Hepatocyte (in vitro differentiated cells): ENCODE measurements at regions not wholly inside any gene's neighbourhood (a gene's known extent, or its start where the extent isn't known, plus 50 kb on each side); places are given as distances from the start of the nearest gene placed in this dataset.
A peak's percentile ranks its signal among the peaks of the same experiment; 100 is the strongest.

Experiments used
- DNase-seq: peaks from one replicate; pipeline ENCODE4 v3.0.0-alpha.2; 2016; ENCODE audit warnings: low spot score
- H2AFZ ChIP-seq: fragments of 200-600 bp; sonication (generic); 2 replicates; pipeline ENCODE4 v1.6.0; 2016; ENCODE audit warnings: antibody characterized with exemption, mild to moderate bottlenecking
- H3K27ac ChIP-seq: fragments of 200-600 bp; sonication (generic); 2 replicates; pipeline ENCODE4 v1.5.1; 2016; ENCODE audit warnings: mild to moderate bottlenecking
- H3K27me3 ChIP-seq: fragments of 200-600 bp; sonication (generic); 2 replicates; pipeline ENCODE4 v1.6.1; 2016
- H3K36me3 ChIP-seq: fragments of 200-600 bp; sonication (generic); replicated peaks from 2 replicates; pipeline ENCODE4 v1.5.1; 2016; ENCODE audit warnings: low read depth; ENCODE audit not compliant: insufficient read depth
- H3K4me1 ChIP-seq: fragments of 200-600 bp; sonication (generic); 2 replicates; pipeline ENCODE4 v1.5.1; 2016; ENCODE audit warnings: mild to moderate bottlenecking, moderate library complexity; ENCODE audit not compliant: insufficient read depth
- H3K4me2 ChIP-seq: fragments of 200-600 bp; sonication (generic); 2 replicates; pipeline ENCODE4 v1.6.0; 2016
- H3K4me3 ChIP-seq: fragments of 200-600 bp; sonication (generic); 2 replicates; pipeline ENCODE4 v1.5.1; 2016; ENCODE audit warnings: mild to moderate bottlenecking
- H3K79me2 ChIP-seq: fragments of 200-600 bp; sonication (generic); 2 replicates; pipeline ENCODE4 v1.6.0; 2017; ENCODE audit warnings: mild to moderate bottlenecking
- H3K9me2 ChIP-seq: fragments of 200-600 bp; sonication (generic); replicated peaks from 2 replicates; pipeline ENCODE4 v1.6.0; 2017; ENCODE audit warnings: mild to moderate bottlenecking; ENCODE audit not compliant: insufficient read depth
- H3K9me3 ChIP-seq: fragments of 200-600 bp; sonication (generic); 2 replicates; pipeline ENCODE4 v1.5.1; 2016; ENCODE audit warnings: low read depth, mild to moderate bottlenecking
- H4K20me1 ChIP-seq: fragments of 200-600 bp; sonication (generic); 2 replicates; pipeline ENCODE4 v1.6.0; 2016; ENCODE audit warnings: mild to moderate bottlenecking; ENCODE audit not compliant: insufficient read depth, poor library complexity, severe bottlenecking
- CTCF ChIP-seq: fragments of 200-600 bp; sonication (generic); IDR thresholded peaks from 2 replicates; pipeline ENCODE4 v1.5.1; 2016; ENCODE audit warnings: antibody characterized with exemption, mild to moderate bottlenecking; ENCODE audit not compliant: poor library complexity
- EZH2 ChIP-seq: fragments of 200-600 bp; sonication (generic); IDR thresholded peaks from 2 replicates; pipeline ENCODE4 v1.6.1; 2016; ENCODE audit warnings: antibody characterized with exemption, mild to moderate bottlenecking, borderline replicate concordance
- EZH2phosphoT487 ChIP-seq: fragments of 200-600 bp; sonication (generic); IDR thresholded peaks from one replicate; pipeline ENCODE4 v1.6.1; 2018; ENCODE audit warnings: antibody characterized with exemption, mild to moderate bottlenecking, low read depth, moderate library complexity; ENCODE audit not compliant: unreplicated experiment, severe bottlenecking
- WGBS: methylation state at CpG from one replicate; pipeline ENCODE4 v1.1.6; 2016; ENCODE audit warnings: low lambda C conversion rate; ENCODE audit errors: missing lambda C conversion rate; 5-methylcytosine and 5-hydroxymethylcytosine counted together

GRCh38 chr2:8541636-8542035 lies 140.2 kb upstream of the ID2 start:
- Histone ChIP-seq H3K4me3 (no peak overlapping the region), H3K4me1 (peaks cover 49% of the 10 kb centered on the region), H3K79me2 (no peaks in the 10 kb centered on the region), H3K9me2 (no peaks in the 10 kb centered on the region), H3K4me2 (no peak overlapping the region), H2AFZ (no peak overlapping the region), H3K27me3 (no peaks in the 10 kb centered on the region), H3K27ac (no peak overlapping the region), H3K9me3 (no peaks in the 10 kb centered on the region), H4K20me1 (no peaks in the 10 kb centered on the region), H3K36me3 (no peaks in the 10 kb centered on the region)
- TF ChIP-seq EZH2 (no peak), CTCF (no peak), EZH2phosphoT487 (no peak)
- DNase-seq: no peak
- 86% methylated on average over 14 of the region's 14 CpGs for WGBS

- H3K79me2 ChIP-seq: no peaks in the 10 kb centered on the region
- H4K20me1 ChIP-seq: no peaks in the 10 kb centered on the region
- no peak overlapping the region for H3K4me3 ChIP-seq
- H3K9me3 ChIP-seq: no peaks in the 10 kb centered on the region
- WGBS: 85% methylated on average over 5 of the region's 5 CpGs
- H3K27ac ChIP-seq: no peak overlapping the region
- TF ChIP-seq EZH2phosphoT487 (no peak), EZH2 (no peak), CTCF (no peak)
- no peak for DNase-seq
- H3K9me2 ChIP-seq: no peaks in the 10 kb centered on the region
- peaks cover 40% of the 10 kb centered on the region for H3K4me1 ChIP-seq
- no peaks in the 10 kb centered on the region for H3K27me3 ChIP-seq
- H2AFZ ChIP-seq: no peak overlapping the region
- H3K36me3 ChIP-seq: no peaks in the 10 kb centered on the region
- H3K4me2 ChIP-seq: no peak overlapping the region
These were observed 139.3 kb upstream of the ID2 start for GRCh38 chr2:8542381-8543059.

DNA sequence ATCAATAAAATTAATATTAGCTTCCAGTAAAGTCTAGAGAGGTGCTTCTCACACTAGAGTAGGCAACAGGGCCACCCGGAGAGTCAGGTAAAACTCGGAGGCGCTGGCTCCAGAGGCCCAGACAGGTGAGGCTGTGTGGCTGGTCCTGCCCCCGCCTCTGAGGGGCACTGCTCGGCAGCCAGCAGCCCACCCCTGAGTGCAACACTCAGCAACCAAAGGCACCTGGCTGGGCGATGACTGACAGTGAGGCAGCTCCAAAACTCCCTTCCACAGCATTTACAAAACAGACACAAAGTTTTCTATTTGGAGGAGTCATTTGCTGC lies 138.8 kb upstream of the ID2 start:
- no peaks in the 10 kb centered on the region for H3K79me2 ChIP-seq
- H4K20me1 ChIP-seq: no peaks in the 10 kb centered on the region
- no peak overlapping the region for H2AFZ ChIP-seq
- H3K9me2 ChIP-seq: no peaks in the 10 kb centered on the region
- H3K4me1 ChIP-seq: peaks cover 35% of the 10 kb centered on the region
- no peak overlapping the region for H3K4me2 ChIP-seq
- H3K9me3 ChIP-seq: no peaks in the 10 kb centered on the region
- no peaks in the 10 kb centered on the region for H3K27me3 ChIP-seq
- H3K4me3 ChIP-seq: no peak overlapping the region
- no peaks in the 10 kb centered on the region for H3K36me3 ChIP-seq
- no peak for DNase-seq
- TF ChIP-seq EZH2 (no peak), CTCF (no peak), EZH2phosphoT487 (no peak)
- WGBS: 87% methylated on average over 6 of the region's 6 CpGs
- H3K27ac ChIP-seq: peak overlapping the region; percentile 25
